ENCODE measurements at regions not wholly inside any gene's neighbourhood (a gene's known extent, or its start where the extent isn't known, plus 50 kb on each side); places are given as distances from the start of the nearest gene placed in this dataset.

GRCh38 chr2:145914716-145915115 lies 1394.8 kb upstream of the ZEB2 start:
- Histone ChIP-seq H3K4me1 (replicated peaks; ENCODE audit: insufficient read depth) (peaks cover 6% of the 10 kb centered on the region), H2AFZ (0 out of 2 replicates have a peak overlapping the region, but pooled peaks have one; percentile 33), H3K36me3 (ENCODE audit: low read depth) (no peaks in the 10 kb centered on the region), H3K27me3 (ENCODE audit: insufficient read depth, low read depth) (no peaks in the 10 kb centered on the region), H3K9me2 (ENCODE audit: insufficient read depth) (no peaks in the 10 kb centered on the region), H3K4me3 (no peak overlapping the region), H3K4me2 (no peak overlapping the region), H4K20me1 (ENCODE audit: insufficient read depth) (no peaks in the 10 kb centered on the region), H3F3A (ENCODE audit: insufficient read depth, low read depth) (no peaks in the 10 kb centered on the region), H3K27ac (no peak overlapping the region), H3K79me2 (ENCODE audit: low read depth) (no peaks in the 10 kb centered on the region), H3K9me3 (ENCODE audit: insufficient read depth, low read depth) (no peaks in the 10 kb centered on the region)
- TF ChIP-seq EZH2 (IDR thresholded peaks at IDR 0.05; ENCODE audit: low read depth) (no peak), CTCF (conservative IDR thresholded peaks at IDR 0.05) (no peak)
- CTCF ChIA-PET, result no interaction called here
- no TSS peak for BruUV-seq (replicated peaks)
- DNase-seq, result no peak
- intact Hi-C loops (cut with micrococcal nuclease; ENCODE audit: unreplicated experiment), result no loop called here
- POLR2A ChIA-PET (ENCODE audit: unreplicated experiment), result no interaction called here

- Histone ChIP-seq H4K20me1 (ENCODE audit: insufficient read depth) (no peaks in the 10 kb centered on the region), H3K4me1 (replicated peaks; ENCODE audit: insufficient read depth) (peaks cover 38% of the 10 kb centered on the region), H3F3A (ENCODE audit: insufficient read depth, low read depth) (peaks cover 13% of the 10 kb centered on the region; the same call in 1 of the 2 replicates), H3K4me2 (no peak overlapping the region), H2AFZ (no peak overlapping the region), H3K27ac (no peak overlapping the region), H3K9me2 (ENCODE audit: insufficient read depth) (no peaks in the 10 kb centered on the region), H3K79me2 (ENCODE audit: low read depth) (no peaks in the 10 kb centered on the region), H3K36me3 (ENCODE audit: low read depth) (peaks cover 5% of the 10 kb centered on the region; the same call in 1 of the 2 replicates), H3K27me3 (ENCODE audit: insufficient read depth, low read depth) (no peaks in the 10 kb centered on the region), H3K4me3 (no peak overlapping the region), H3K9me3 (ENCODE audit: insufficient read depth, low read depth) (no peaks in the 10 kb centered on the region; the same call in 1 of the 2 replicates)
- no peak for DNase-seq
- ChIA-PET CTCF (interaction anchor here (0.6 kb wide), 1 partner anchor 116 kb away, joined by 5 read pairs; no protein-coding TSS in a partner anchor), POLR2A (ENCODE audit: unreplicated experiment) (no interaction called here)
- intact Hi-C loops (cut with micrococcal nuclease; ENCODE audit: unreplicated experiment), result no loop called here
- BruUV-seq (replicated peaks), result no TSS peak
- TF ChIP-seq CTCF (conservative IDR thresholded peaks at IDR 0.05), result no peak
- TF ChIP-seq EZH2 (IDR thresholded peaks at IDR 0.05; ENCODE audit: low read depth), result no peak
Measured at GRCh38 chr2:145910416-145910815, 1390.5 kb upstream of the ZEB2 start.

GRCh38 chr2:145909766-145910165 lies 1389.8 kb upstream of the ZEB2 start:
- Histone ChIP-seq H3K4me1 (replicated peaks; ENCODE audit: insufficient read depth) (peaks cover 42% of the 10 kb centered on the region), H2AFZ (no peak overlapping the region; the same call in 1 of the 2 replicates), H3K4me2 (peak overlapping the region; percentile 15), H3K36me3 (ENCODE audit: low read depth) (peaks cover 5% of the 10 kb centered on the region; the same call in 1 of the 2 replicates), H3F3A (ENCODE audit: insufficient read depth, low read depth) (peaks cover 13% of the 10 kb centered on the region; the same call in 1 of the 2 replicates), H3K27ac (peak overlapping the region; percentile 26; the same call in 1 of the 2 replicates), H3K4me3 (no peak overlapping the region), H3K27me3 (ENCODE audit: insufficient read depth, low read depth) (no peaks in the 10 kb centered on the region), H4K20me1 (ENCODE audit: insufficient read depth) (no peaks in the 10 kb centered on the region), H3K9me2 (ENCODE audit: insufficient read depth) (no peaks in the 10 kb centered on the region), H3K9me3 (ENCODE audit: insufficient read depth, low read depth) (no peaks in the 10 kb centered on the region; the same call in 1 of the 2 replicates), H3K79me2 (ENCODE audit: low read depth) (no peaks in the 10 kb centered on the region)
- DNase-seq, result no peak
- ChIA-PET POLR2A (ENCODE audit: unreplicated experiment) (no interaction called here), CTCF (no interaction called here)
- BruUV-seq (replicated peaks), result no TSS peak
- intact Hi-C loops (cut with micrococcal nuclease; ENCODE audit: unreplicated experiment), result loop anchor here (5.0 kb wide), 1 partner anchor 147 kb away; no protein-coding TSS in a partner anchor
- TF ChIP-seq EZH2 (IDR thresholded peaks at IDR 0.05; ENCODE audit: low read depth) (no peak), CTCF (conservative IDR thresholded peaks at IDR 0.05) (no peak)
